Coronary artery (tissue), 2 donors: ENCODE measurements at regions not wholly inside any gene's neighbourhood (a gene's known extent, or its start where the extent isn't known, plus 50 kb on each side); places are given as distances from the start of the nearest gene placed in this dataset.

Source experiments
- DNase-seq: peaks from one replicate; pipeline ENCODE4 v3.0.0-alpha.2; 2017; ENCODE audit warnings: low spot score
- H3K27ac ChIP-seq, 2 donors: fragments of 200-600 bp; sonication (generic); one replicate each; pipeline ENCODE4 v1.5.1; 2016 to 2019
- H3K4me3 ChIP-seq: fragments of 200-600 bp; sonication (generic); 2 replicates; pipeline ENCODE4 v1.5.1; 2016; ENCODE audit warnings: mild to moderate bottlenecking, moderate library complexity
- TF ChIP-seq, protein P1 (sequence below): fragments of 200-600 bp; sonication (generic); IDR thresholded peaks from one replicate; pipeline ENCODE4 v1.5.1; 2019; ENCODE audit warnings: antibody characterized with exemption

GRCh38 chr12:116490471-116490870, 68.7 kb upstream of the MAP1LC3B2 start:
- Histone ChIP-seq H3K27ac (no peak overlapping the region), H3K4me3 (no peak overlapping the region)
- DNase-seq: no peak
- TF ChIP-seq, protein P1, sequence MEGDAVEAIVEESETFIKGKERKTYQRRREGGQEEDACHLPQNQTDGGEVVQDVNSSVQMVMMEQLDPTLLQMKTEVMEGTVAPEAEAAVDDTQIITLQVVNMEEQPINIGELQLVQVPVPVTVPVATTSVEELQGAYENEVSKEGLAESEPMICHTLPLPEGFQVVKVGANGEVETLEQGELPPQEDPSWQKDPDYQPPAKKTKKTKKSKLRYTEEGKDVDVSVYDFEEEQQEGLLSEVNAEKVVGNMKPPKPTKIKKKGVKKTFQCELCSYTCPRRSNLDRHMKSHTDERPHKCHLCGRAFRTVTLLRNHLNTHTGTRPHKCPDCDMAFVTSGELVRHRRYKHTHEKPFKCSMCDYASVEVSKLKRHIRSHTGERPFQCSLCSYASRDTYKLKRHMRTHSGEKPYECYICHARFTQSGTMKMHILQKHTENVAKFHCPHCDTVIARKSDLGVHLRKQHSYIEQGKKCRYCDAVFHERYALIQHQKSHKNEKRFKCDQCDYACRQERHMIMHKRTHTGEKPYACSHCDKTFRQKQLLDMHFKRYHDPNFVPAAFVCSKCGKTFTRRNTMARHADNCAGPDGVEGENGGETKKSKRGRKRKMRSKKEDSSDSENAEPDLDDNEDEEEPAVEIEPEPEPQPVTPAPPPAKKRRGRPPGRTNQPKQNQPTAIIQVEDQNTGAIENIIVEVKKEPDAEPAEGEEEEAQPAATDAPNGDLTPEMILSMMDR: no peak

DNA sequence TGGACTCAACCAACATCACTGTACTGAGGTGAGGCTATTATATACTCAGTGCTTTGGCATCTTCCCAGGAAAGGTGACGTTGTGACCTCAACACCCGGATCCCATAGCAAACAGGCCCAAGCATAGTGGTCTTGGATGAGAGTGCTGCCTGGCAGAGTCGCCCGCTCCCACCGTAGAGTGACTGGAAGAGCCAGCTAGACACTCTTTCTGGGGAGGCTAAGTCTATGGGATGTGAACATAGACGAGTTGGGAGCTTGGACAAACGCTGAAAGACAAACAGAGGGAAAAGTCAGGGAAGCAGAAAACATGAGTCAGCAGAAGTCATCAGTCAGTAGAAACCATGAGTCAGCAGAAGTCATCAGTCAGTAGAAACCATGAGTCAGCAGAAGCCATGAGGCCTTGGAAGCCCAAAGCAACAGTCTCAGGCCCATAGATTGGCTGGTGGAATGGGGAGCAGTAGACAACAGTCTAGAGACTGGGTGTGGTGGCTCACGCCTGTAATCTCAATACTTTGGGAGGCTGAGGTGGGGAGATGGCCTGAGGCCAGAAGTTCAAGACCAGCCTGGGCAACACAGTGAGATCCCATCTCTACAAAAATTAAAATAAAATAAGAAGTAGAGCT, 66.4 kb upstream of the MAP1LC3B2 start:
- no peak for DNase-seq
- TF ChIP-seq, protein P1: no peak
- Histone ChIP-seq H3K27ac (no peak overlapping the region), H3K4me3 (no peak overlapping the region)

DNA sequence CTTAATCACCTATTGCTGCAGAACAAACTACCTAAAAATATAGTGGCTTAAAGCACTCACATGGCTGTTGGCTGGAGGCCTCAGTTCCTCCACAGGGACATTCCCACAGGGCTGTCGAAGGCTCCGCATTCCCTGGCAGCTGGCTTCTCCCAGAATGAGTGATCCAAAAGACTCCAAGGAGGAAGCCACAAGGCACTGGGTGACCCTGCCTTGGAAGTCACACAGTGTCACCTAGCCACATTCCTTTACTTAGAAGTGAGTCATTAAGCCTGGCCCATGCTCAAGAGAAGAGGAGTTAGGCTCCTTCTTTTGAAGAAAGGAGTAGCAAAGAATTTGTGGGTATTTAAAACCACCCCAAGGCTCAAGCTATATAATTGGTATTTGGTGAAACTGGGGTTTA, 63.9 kb upstream of the MAP1LC3B2 start:
- no peak for DNase-seq

DNA sequence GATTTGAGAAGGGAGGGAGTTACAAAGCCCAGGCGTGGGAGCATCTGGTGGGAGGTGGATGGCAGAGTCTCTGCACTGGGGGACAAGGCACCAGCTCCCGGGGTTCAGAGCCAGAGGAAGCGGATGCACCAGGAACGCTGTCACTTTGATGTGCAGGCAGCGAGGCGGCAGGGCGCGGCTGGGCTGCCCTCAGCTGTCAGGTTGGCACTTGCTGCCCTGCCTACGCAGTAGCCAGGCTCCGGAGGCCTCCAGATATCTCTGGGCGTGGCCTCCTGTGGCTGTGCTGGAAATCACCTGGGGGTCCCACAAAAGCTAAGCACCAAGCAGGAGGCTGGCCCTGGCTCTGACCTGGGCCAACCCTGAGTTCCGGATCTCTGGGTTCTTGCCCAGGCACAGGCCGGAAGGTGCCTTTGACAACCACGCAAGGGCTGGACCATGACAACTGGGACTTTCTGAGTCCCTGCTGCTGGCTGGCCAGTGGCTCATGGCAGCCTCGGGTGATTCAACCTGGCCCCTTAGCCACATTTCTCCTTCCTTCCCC, 62.1 kb upstream of the MAP1LC3B2 start:
- DNase-seq: no peak
- no peak overlapping the region for H3K4me3 ChIP-seq
- no peak overlapping the region for H3K27ac ChIP-seq
- TF ChIP-seq, protein P1: no peak

More for the DNA sequence above, 63.9 kb upstream of the MAP1LC3B2 start:
- H3K27ac ChIP-seq: no peak overlapping the region
- H3K4me3 ChIP-seq: no peak overlapping the region
- TF ChIP-seq, protein P1: no peak

GRCh38 chr12:116498471-116498870, 60.7 kb upstream of the MAP1LC3B2 start:
- H3K27ac ChIP-seq: no peak overlapping the region
- DNase-seq: no peak
- TF ChIP-seq, protein P1: no peak
- H3K4me3 ChIP-seq: no peak overlapping the region

- TF ChIP-seq, protein P1: no peak
- DNase-seq: no peak
- Histone ChIP-seq H3K4me3 (no peak overlapping the region), H3K27ac (no peak overlapping the region)
Observed at GRCh38 chr12:116502141-116502725, 56.9 kb upstream of the MAP1LC3B2 start.

- no peak for DNase-seq
- Histone ChIP-seq H3K4me3 (no peak overlapping the region), H3K27ac (no peak overlapping the region)
- TF ChIP-seq, protein P1: no peak
Observed at GRCh38 chr12:116502989-116503496, 56.1 kb upstream of the MAP1LC3B2 start.
